ENCODE measurements at regions not wholly inside any gene's neighbourhood (a gene's known extent, or its start where the extent isn't known, plus 50 kb on each side); places are given as distances from the start of the nearest gene placed in this dataset.
"Not testable (repeated sequence)": the region's sequence is repeated elsewhere in the genome, so short reads cannot be mapped to it uniquely, and the experiment has no call there.

DNA sequence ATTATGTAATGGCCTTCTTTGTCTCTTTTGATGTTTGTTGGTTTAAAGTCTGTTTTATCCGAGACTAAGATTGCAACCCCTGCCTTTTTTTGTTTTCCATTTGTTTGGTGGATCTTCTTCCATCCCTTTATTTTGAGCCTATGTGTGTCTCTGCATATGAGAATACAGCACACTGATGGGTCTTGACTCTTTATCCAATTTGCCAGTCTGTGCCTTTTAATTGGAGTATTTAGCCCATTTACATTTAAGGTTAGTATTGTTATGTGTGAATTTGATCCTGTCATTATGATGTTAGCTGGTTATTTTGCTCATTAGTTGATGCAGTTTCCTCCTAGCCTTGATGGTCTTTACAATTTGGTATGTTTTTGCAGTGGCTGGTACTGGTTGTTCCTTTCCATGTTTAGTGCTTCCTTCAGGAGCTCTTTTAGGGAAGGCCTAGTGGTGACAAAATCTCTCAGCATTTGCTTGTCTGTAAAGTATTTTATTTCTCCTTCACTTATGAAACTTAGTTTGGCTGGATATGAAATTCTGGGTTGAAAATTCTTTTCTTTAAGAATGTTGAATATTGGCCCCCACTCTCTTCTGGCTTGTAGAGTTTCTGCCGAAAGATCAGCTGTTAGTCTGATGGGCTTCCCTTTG lies 95.3 kb upstream of the ATF7IP2 start:
- TF ChIP-seq, protein P1, sequence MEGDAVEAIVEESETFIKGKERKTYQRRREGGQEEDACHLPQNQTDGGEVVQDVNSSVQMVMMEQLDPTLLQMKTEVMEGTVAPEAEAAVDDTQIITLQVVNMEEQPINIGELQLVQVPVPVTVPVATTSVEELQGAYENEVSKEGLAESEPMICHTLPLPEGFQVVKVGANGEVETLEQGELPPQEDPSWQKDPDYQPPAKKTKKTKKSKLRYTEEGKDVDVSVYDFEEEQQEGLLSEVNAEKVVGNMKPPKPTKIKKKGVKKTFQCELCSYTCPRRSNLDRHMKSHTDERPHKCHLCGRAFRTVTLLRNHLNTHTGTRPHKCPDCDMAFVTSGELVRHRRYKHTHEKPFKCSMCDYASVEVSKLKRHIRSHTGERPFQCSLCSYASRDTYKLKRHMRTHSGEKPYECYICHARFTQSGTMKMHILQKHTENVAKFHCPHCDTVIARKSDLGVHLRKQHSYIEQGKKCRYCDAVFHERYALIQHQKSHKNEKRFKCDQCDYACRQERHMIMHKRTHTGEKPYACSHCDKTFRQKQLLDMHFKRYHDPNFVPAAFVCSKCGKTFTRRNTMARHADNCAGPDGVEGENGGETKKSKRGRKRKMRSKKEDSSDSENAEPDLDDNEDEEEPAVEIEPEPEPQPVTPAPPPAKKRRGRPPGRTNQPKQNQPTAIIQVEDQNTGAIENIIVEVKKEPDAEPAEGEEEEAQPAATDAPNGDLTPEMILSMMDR (IDR thresholded peaks at IDR 0.05): not testable (repeated sequence)
- not testable (repeated sequence) for TF ChIP-seq POLR2A (IDR thresholded peaks at IDR 0.05)
